OCI-LY7 (cell line): ENCODE measurements at regions not wholly inside any gene's neighbourhood (a gene's known extent, or its start where the extent isn't known, plus 50 kb on each side); places are given as distances from the start of the nearest gene placed in this dataset.

Experiments used
- BruUV-seq: library from RNA; stranded (reverse); fragments of 400-500 nt; replicated peaks from 2 replicates; lab custom pipeline; 2021; lab: Mats Ljungman, UMichigan
- CTCF ChIA-PET: fragments of 300-600 bp; sonication (Branson Sonifier 250); formaldehyde crosslinking; loops from one replicate; lab custom pipeline; 2022; ENCODE audit warnings: antibody characterized with exemption; ENCODE audit not compliant: unreplicated experiment; lab: Charles Lee
- POLR2A ChIA-PET: fragments of 300-600 bp; sonication (Branson Sonifier 250); formaldehyde crosslinking; loops from one replicate; lab custom pipeline; 2022; ENCODE audit warnings: antibody characterized with exemption; lab: Charles Lee
- DNase-seq: peaks from one replicate; pipeline ENCODE4 v3.0.0-alpha.2; 2015; ENCODE audit warnings: low spot score
- H2AFZ ChIP-seq: fragments of 200-600 bp; sonication (generic), shearing (Covaris generic); 2 replicates; pipeline ENCODE4 v1.6.1; 2014; ENCODE audit warnings: mild to moderate bottlenecking, antibody characterized with exemption, low read length, moderate library complexity
- H3K27ac ChIP-seq: fragments of 200-600 bp; sonication (generic); 2 replicates; pipeline ENCODE4 v1.5.1; 2014; ENCODE audit warnings: mixed run types, low read depth, mild to moderate bottlenecking, moderate library complexity, low read length, inconsistent platforms; ENCODE audit not compliant: poor library complexity, severe bottlenecking
- H3K36me3 ChIP-seq: fragments of 200-600 bp; sonication (generic); 2 replicates; pipeline ENCODE4 v1.6.1; 2014; ENCODE audit warnings: mild to moderate bottlenecking, antibody characterized with exemption, low read length, moderate library complexity, mixed read lengths; ENCODE audit not compliant: insufficient read depth
- H3K4me1 ChIP-seq: fragments of 200-600 bp; sonication (generic); 2 replicates; pipeline ENCODE4 v1.5.1; 2014; ENCODE audit warnings: mild to moderate bottlenecking, low read length; ENCODE audit not compliant: insufficient read depth, poor library complexity, severe bottlenecking
- H3K4me2 ChIP-seq: fragments of 200-600 bp; sonication (generic); 2 replicates; pipeline ENCODE4 v1.6.1; 2014; ENCODE audit warnings: mild to moderate bottlenecking, low read length
- H3K4me3 ChIP-seq: fragments of 200-600 bp; sonication (generic); 2 replicates; pipeline ENCODE4 v1.5.1; 2014; ENCODE audit warnings: mild to moderate bottlenecking, low read depth, low read length; ENCODE audit not compliant: poor library complexity, severe bottlenecking
- H3K79me2 ChIP-seq: fragments of 200-600 bp; sonication (generic); 2 replicates; pipeline ENCODE4 v1.6.1; 2016; ENCODE audit warnings: low read depth, mild to moderate bottlenecking, low read length, moderate library complexity, mixed read lengths; ENCODE audit not compliant: insufficient read depth
- H3K9me2 ChIP-seq: fragments of 200-600 bp; sonication (generic); 2 replicates; pipeline ENCODE4 v1.6.1; 2016; ENCODE audit warnings: mild to moderate bottlenecking, low read length, mixed read lengths; ENCODE audit not compliant: insufficient read depth
- H3K9me3 ChIP-seq: fragments of 200-600 bp; sonication (generic); 2 replicates; pipeline ENCODE4 v1.6.1; 2014; ENCODE audit warnings: mild to moderate bottlenecking, mixed run types, low read length, mixed read lengths
- H4K20me1 ChIP-seq: fragments of 200-600 bp; sonication (generic); 2 replicates; pipeline ENCODE4 v1.6.1; 2014; ENCODE audit warnings: mild to moderate bottlenecking, antibody characterized with exemption, low read length, moderate library complexity, mixed read lengths; ENCODE audit not compliant: insufficient read depth
- CTCF ChIP-seq: fragments of 200-600 bp; sonication (generic); conservative IDR thresholded peaks from 2 replicates; pipeline ENCODE4 v1.5.1; 2014; ENCODE audit warnings: mild to moderate bottlenecking, antibody characterized with exemption, low read length, moderate library complexity, mixed read lengths
- EZH2phosphoT487 ChIP-seq: fragments of 200-600 bp; sonication (generic); IDR thresholded peaks from 2 replicates; pipeline ENCODE4 v1.6.1; 2018; ENCODE audit warnings: low read depth, borderline replicate concordance, mild to moderate bottlenecking, mixed run types, antibody characterized with exemption, low read length, moderate library complexity, mixed read lengths
- intact Hi-C: fragments of 100-400 bp; cut with micrococcal nuclease; formaldehyde crosslinking; loops from one replicate; pipeline ENCODE4 v1.10.0; 2022; ENCODE audit not compliant: unreplicated experiment

GRCh38 chr21:27079636-27080240, 112.8 kb upstream of the ADAMTS5 start:
- no peaks in the 10 kb centered on the region for H4K20me1 ChIP-seq
- H3K9me2 ChIP-seq: no peaks in the 10 kb centered on the region
- no peak for DNase-seq
- H3K36me3 ChIP-seq: no peaks in the 10 kb centered on the region
- peaks cover 14% of the 10 kb centered on the region; the same call in 1 of the 2 replicates for H3K9me3 ChIP-seq
- CTCF ChIA-PET: no interaction called here
- H2AFZ ChIP-seq: no peak overlapping the region
- no peak overlapping the region for H3K27ac ChIP-seq
- no peaks in the 10 kb centered on the region for H3K79me2 ChIP-seq
- no peak overlapping the region for H3K4me2 ChIP-seq
- POLR2A ChIA-PET: interaction anchor here (0.8 kb wide), 1 partner anchor 9 kb away, joined by 3 read pairs; no protein-coding TSS in a partner anchor
- no TSS peak for BruUV-seq
- TF ChIP-seq EZH2phosphoT487: no peak
- TF ChIP-seq CTCF: no peak
- H3K4me1 ChIP-seq: no peaks in the 10 kb centered on the region
- intact Hi-C loops: no loop called here
- no peak overlapping the region for H3K4me3 ChIP-seq

GRCh38 chr21:27078915-27079314, 112.0 kb upstream of the ADAMTS5 start:
- Histone ChIP-seq H3K4me2 (no peak overlapping the region), H3K27ac (no peak overlapping the region), H3K9me3 (peaks cover 14% of the 10 kb centered on the region; the same call in 1 of the 2 replicates), H3K4me1 (no peaks in the 10 kb centered on the region), H4K20me1 (no peaks in the 10 kb centered on the region), H3K79me2 (no peaks in the 10 kb centered on the region), H2AFZ (no peak overlapping the region), H3K4me3 (no peak overlapping the region), H3K9me2 (no peaks in the 10 kb centered on the region), H3K36me3 (no peaks in the 10 kb centered on the region)
- ChIA-PET POLR2A (interaction anchor here (0.7 to 1.2 kb wide), 2 partner anchors 18 to 247 kb away, joined by 3 to 4 read pairs; no protein-coding TSS in a partner anchor), CTCF (no interaction called here)
- intact Hi-C loops: no loop called here
- no peak for TF ChIP-seq EZH2phosphoT487
- TF ChIP-seq CTCF: no peak
- BruUV-seq: no TSS peak
- DNase-seq: no peak

GRCh38 chr21:27077501-27077900, 110.6 kb upstream of the ADAMTS5 start:
- Histone ChIP-seq H3K27ac (no peak overlapping the region), H3K4me2 (no peak overlapping the region), H3K9me2 (no peaks in the 10 kb centered on the region), H3K36me3 (no peaks in the 10 kb centered on the region), H3K79me2 (no peaks in the 10 kb centered on the region), H4K20me1 (no peaks in the 10 kb centered on the region), H2AFZ (no peak overlapping the region), H3K9me3 (peaks cover 13% of the 10 kb centered on the region; the same call in 1 of the 2 replicates), H3K4me1 (no peaks in the 10 kb centered on the region), H3K4me3 (no peak overlapping the region)
- no peak for DNase-seq
- POLR2A ChIA-PET: no interaction called here
- no peak for TF ChIP-seq CTCF
- TF ChIP-seq EZH2phosphoT487: no peak
- no TSS peak for BruUV-seq
- intact Hi-C loops: no loop called here
- CTCF ChIA-PET: no interaction called here
